IMR-90 (cell line): ENCODE measurements at regions not wholly inside any gene's neighbourhood (a gene's known extent, or its start where the extent isn't known, plus 50 kb on each side); places are given as distances from the start of the nearest gene placed in this dataset.

Experiments used
- MAZ ChIP-seq: IDR thresholded peaks from 2 replicates; pipeline ENCODE4 v1.6.1; 2012; ENCODE audit warnings: low read depth, mild to moderate bottlenecking, low read length, improper control_type of control experiment, moderate library complexity, borderline replicate concordance
- MXI1 ChIP-seq: IDR thresholded peaks from 2 replicates; pipeline ENCODE4 v1.6.1; 2012; ENCODE audit warnings: low read depth, mild to moderate bottlenecking, low read length, moderate library complexity, borderline replicate concordance
- POLR2A ChIP-seq: IDR thresholded peaks from 2 replicates; pipeline ENCODE4 v1.6.1; 2012; ENCODE audit warnings: mild to moderate bottlenecking, low read depth, low read length
- RAD21 ChIP-seq: IDR thresholded peaks from 2 replicates; pipeline ENCODE4 v1.6.1; 2012; ENCODE audit warnings: low read length, improper control_type of control experiment
- TF ChIP-seq, protein P1 (sequence below): conservative IDR thresholded peaks from 2 replicates; pipeline ENCODE4 v1.5.1; 2012; ENCODE audit warnings: mild to moderate bottlenecking, low read depth, low read length, improper control_type of control experiment

DNA sequence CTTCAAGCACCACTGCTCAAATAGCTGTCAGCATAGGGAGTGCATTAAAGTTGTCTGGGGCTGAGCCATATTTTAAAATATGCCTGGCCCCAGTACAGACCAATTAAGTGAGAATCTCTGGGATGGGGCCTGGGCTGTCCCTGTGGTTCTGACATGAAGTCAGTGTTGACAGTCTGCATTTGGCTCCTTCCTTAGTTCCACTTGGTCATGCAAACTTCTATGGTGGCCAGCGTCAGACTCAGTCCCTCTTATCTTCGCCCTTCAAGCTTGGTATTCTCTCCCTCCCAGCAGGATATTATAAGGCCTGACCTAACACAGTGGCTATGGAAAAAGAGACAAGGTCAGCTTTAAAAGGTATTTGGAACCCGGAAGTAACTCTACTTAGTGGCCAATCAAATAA, 177.2 kb downstream of the PMP22 start:
- TF ChIP-seq MXI1 (no peak), POLR2A (no peak), RAD21 (no peak), MAZ (no peak)
- TF ChIP-seq, protein P1, sequence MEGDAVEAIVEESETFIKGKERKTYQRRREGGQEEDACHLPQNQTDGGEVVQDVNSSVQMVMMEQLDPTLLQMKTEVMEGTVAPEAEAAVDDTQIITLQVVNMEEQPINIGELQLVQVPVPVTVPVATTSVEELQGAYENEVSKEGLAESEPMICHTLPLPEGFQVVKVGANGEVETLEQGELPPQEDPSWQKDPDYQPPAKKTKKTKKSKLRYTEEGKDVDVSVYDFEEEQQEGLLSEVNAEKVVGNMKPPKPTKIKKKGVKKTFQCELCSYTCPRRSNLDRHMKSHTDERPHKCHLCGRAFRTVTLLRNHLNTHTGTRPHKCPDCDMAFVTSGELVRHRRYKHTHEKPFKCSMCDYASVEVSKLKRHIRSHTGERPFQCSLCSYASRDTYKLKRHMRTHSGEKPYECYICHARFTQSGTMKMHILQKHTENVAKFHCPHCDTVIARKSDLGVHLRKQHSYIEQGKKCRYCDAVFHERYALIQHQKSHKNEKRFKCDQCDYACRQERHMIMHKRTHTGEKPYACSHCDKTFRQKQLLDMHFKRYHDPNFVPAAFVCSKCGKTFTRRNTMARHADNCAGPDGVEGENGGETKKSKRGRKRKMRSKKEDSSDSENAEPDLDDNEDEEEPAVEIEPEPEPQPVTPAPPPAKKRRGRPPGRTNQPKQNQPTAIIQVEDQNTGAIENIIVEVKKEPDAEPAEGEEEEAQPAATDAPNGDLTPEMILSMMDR: no peak
